Left ventricle myocardium inferior (tissue), 1 donor: ENCODE measurements at regions not wholly inside any gene's neighbourhood (a gene's known extent, or its start where the extent isn't known, plus 50 kb on each side); places are given as distances from the start of the nearest gene placed in this dataset.

ENCODE experiments used
- DNase-seq: peaks from one replicate; pipeline ENCODE4 v3.0.0-alpha.2; 2020
- H3K27ac ChIP-seq: fragments of 200-600 bp; replicated peaks from 2 replicates; pipeline ENCODE4 v1.8.0; 2021
- H3K27me3 ChIP-seq: fragments of 200-600 bp; 2 replicates; pipeline ENCODE4 v1.8.0; 2021; ENCODE audit warnings: low read depth
- H3K36me3 ChIP-seq: fragments of 200-600 bp; 2 replicates; pipeline ENCODE4 v1.8.0; 2021
- H3K4me1 ChIP-seq: fragments of 200-600 bp; 2 replicates; pipeline ENCODE4 v1.8.0; 2021
- H3K4me3 ChIP-seq: fragments of 200-600 bp; 2 replicates; pipeline ENCODE4 v1.8.0; 2021; ENCODE audit warnings: mild to moderate bottlenecking, moderate library complexity
- H3K9me3 ChIP-seq: fragments of 200-600 bp; replicated peaks from 2 replicates; pipeline ENCODE4 v1.8.0; 2021
- CTCF ChIP-seq: fragments of 200-600 bp; IDR thresholded peaks from 2 replicates; pipeline ENCODE4 v1.8.0; 2021; ENCODE audit warnings: antibody characterized with exemption, mild to moderate bottlenecking, borderline replicate concordance
- intact Hi-C: fragments of 100-400 bp; cut with micrococcal nuclease; formaldehyde crosslinking; loops from one replicate; pipeline ENCODE4 v1.11.0; 2022
- donor health status: DM: no; HTN: yes; CAD: no; lungs with severe emphysema.

- no peaks in the 10 kb centered on the region for H3K4me1 ChIP-seq
- TF ChIP-seq CTCF = no peak
- peaks cover 13% of the 10 kb centered on the region for H3K27me3 ChIP-seq
- H3K4me3 ChIP-seq = no peak overlapping the region
- H3K36me3 ChIP-seq = no peaks in the 10 kb centered on the region
- intact Hi-C loops = no loop called here
- H3K27ac ChIP-seq = no peak overlapping the region
- no peak for DNase-seq
- H3K9me3 ChIP-seq = peaks cover 15% of the 10 kb centered on the region
Measured at GRCh38 chr1:29981586-29982239, 741.7 kb downstream of the MATN1 start.

GRCh38 chr1:29977550-29977949 lies 741.2 kb downstream of the PTPRU start:
- Histone ChIP-seq H3K27ac (no peak overlapping the region), H3K4me1 (no peaks in the 10 kb centered on the region), H3K36me3 (no peaks in the 10 kb centered on the region), H3K9me3 (peaks cover 15% of the 10 kb centered on the region), H3K27me3 (peaks cover 14% of the 10 kb centered on the region), H3K4me3 (no peak overlapping the region)
- TF ChIP-seq CTCF = no peak
- intact Hi-C loops = no loop called here
- DNase-seq = no peak

- TF ChIP-seq CTCF = no peak
- Histone ChIP-seq H3K4me3 (no peak overlapping the region), H3K27ac (no peak overlapping the region), H3K27me3 (peaks cover 25% of the 10 kb centered on the region), H3K9me3 (peaks cover 15% of the 10 kb centered on the region), H3K36me3 (no peaks in the 10 kb centered on the region), H3K4me1 (no peaks in the 10 kb centered on the region)
- intact Hi-C loops = no loop called here
- no peak for DNase-seq
Measured at GRCh38 chr1:29975036-29975694, 738.8 kb downstream of the PTPRU start.

GRCh38 chr1:29974316-29974724 lies 738.0 kb downstream of the PTPRU start:
- Histone ChIP-seq H3K36me3 (no peaks in the 10 kb centered on the region), H3K4me3 (no peak overlapping the region), H3K9me3 (peaks cover 15% of the 10 kb centered on the region), H3K4me1 (no peaks in the 10 kb centered on the region), H3K27ac (no peak overlapping the region), H3K27me3 (peaks cover 34% of the 10 kb centered on the region)
- no peak for TF ChIP-seq CTCF
- no peak for DNase-seq
- intact Hi-C loops = no loop called here

- intact Hi-C loops = no loop called here
- H3K27me3 ChIP-seq = peaks cover 41% of the 10 kb centered on the region
- no peak overlapping the region for H3K27ac ChIP-seq
- no peaks in the 10 kb centered on the region for H3K4me1 ChIP-seq
- TF ChIP-seq CTCF = no peak
- no peaks in the 10 kb centered on the region for H3K36me3 ChIP-seq
- H3K4me3 ChIP-seq = no peak overlapping the region
- H3K9me3 ChIP-seq = peaks cover 15% of the 10 kb centered on the region
- DNase-seq = no peak
Measured at GRCh38 chr1:29973406-29973805, 737.1 kb downstream of the PTPRU start.
